ENCODE measurements at regions not wholly inside any gene's neighbourhood (a gene's known extent, or its start where the extent isn't known, plus 50 kb on each side); places are given as distances from the start of the nearest gene placed in this dataset.

GRCh38 chr9:78167356-78167755 is 68.5 kb upstream of the CEP78 start:
- Histone ChIP-seq H3K4me3 (ENCODE audit: low read depth in 1 of 3, low read length in 3 of 3) (no peak overlapping the region), H3K9me3 (ENCODE audit: control insufficient read depth in 4 of 4, low read length in 3 of 4) (peaks cover 0 to 5% (median 0%) of the 10 kb centered on the region in 4 donors), H3K27ac (ENCODE audit: low read depth in 1 of 2, low read length in 2 of 2) (no peak overlapping the region), H3K36me3 (ENCODE audit: control insufficient read depth in 4 of 4, insufficient read depth in 3 of 4, low read depth in 1 of 4, low read length in 3 of 4) (no peaks in the 10 kb centered on the region), H3K27me3 (ENCODE audit: control insufficient read depth in 4 of 4, insufficient read depth in 4 of 4, low read length in 3 of 4) (no peaks in the 10 kb centered on the region), H3K4me1 (ENCODE audit: control insufficient read depth in 4 of 4, insufficient read depth in 4 of 4, low read length in 3 of 4) (no peaks in the 10 kb centered on the region), H3K9ac (ENCODE audit: low read depth in 1 of 2, low read length in 2 of 2) (no peak overlapping the region)
- TF ChIP-seq HNF4G (IDR thresholded peaks at IDR 0.05), result no peak
- no peak for TF ChIP-seq HNF4A (conservative IDR thresholded peaks at IDR 0.05)
- TF ChIP-seq RXRA (IDR thresholded peaks at IDR 0.05), result no peak
- TF ChIP-seq SP1 (IDR thresholded peaks at IDR 0.05), result no peak
- no peak for TF ChIP-seq JUND (IDR thresholded peaks at IDR 0.05)
- no peak for TF ChIP-seq ATF3 (IDR thresholded peaks at IDR 0.05)
- TF ChIP-seq RAD21 (IDR thresholded peaks at IDR 0.05), result no peak
- no peak for TF ChIP-seq FOXA2 (IDR thresholded peaks at IDR 0.05)
- no peak for TF ChIP-seq MAX (IDR thresholded peaks at IDR 0.05)
- TF ChIP-seq TAF1 (conservative IDR thresholded peaks at IDR 0.05), result no peak
- TF ChIP-seq YY1 (IDR thresholded peaks at IDR 0.05), result no peak
- TF ChIP-seq REST (IDR thresholded peaks at IDR 0.05), result no peak
- TF ChIP-seq ZBTB33 (IDR thresholded peaks at IDR 0.05), result no peak
- TF ChIP-seq FOXA1 (IDR thresholded peaks at IDR 0.05), result no peak
- no peak for TF ChIP-seq GABPA (IDR thresholded peaks at IDR 0.05 in 1 of 2, conservative IDR thresholded peaks at IDR 0.05 in 1 of 2)
- TF ChIP-seq CTCF (IDR thresholded peaks at IDR 0.05; ENCODE audit: low read depth, low read length, missing input control), result no peak
- TF ChIP-seq NR2F2 (IDR thresholded peaks at IDR 0.05), result no peak
- 34% methylated on average over 2 of the region's 2 CpGs for WGBS
- no peak for DNase-seq (ENCODE audit: low spot score)

GRCh38 chr9:78163834-78164233 is 72.0 kb upstream of the CEP78 start:
- Histone ChIP-seq H3K27ac (ENCODE audit: low read depth in 1 of 2, low read length in 2 of 2) (no peak overlapping the region), H3K4me3 (ENCODE audit: low read depth in 1 of 3, low read length in 3 of 3) (no peak overlapping the region), H3K27me3 (ENCODE audit: control insufficient read depth in 4 of 4, insufficient read depth in 4 of 4, low read length in 3 of 4) (peaks cover 0 to 2% (median 0%) of the 10 kb centered on the region in 4 donors), H3K9me3 (ENCODE audit: control insufficient read depth in 4 of 4, low read length in 3 of 4) (peaks cover 0 to 5% (median 0%) of the 10 kb centered on the region in 4 donors), H3K9ac (ENCODE audit: low read depth in 1 of 2, low read length in 2 of 2) (no peak overlapping the region), H3K4me1 (ENCODE audit: control insufficient read depth in 4 of 4, insufficient read depth in 4 of 4, low read length in 3 of 4) (no peaks in the 10 kb centered on the region), H3K36me3 (ENCODE audit: control insufficient read depth in 4 of 4, insufficient read depth in 3 of 4, low read depth in 1 of 4, low read length in 3 of 4) (no peaks in the 10 kb centered on the region)
- 85% methylated on average over 2 of the region's 2 CpGs for WGBS
- DNase-seq (ENCODE audit: low spot score), result no peak
- TF ChIP-seq TAF1 (conservative IDR thresholded peaks at IDR 0.05) (no peak), MAX (IDR thresholded peaks at IDR 0.05) (no peak), HNF4A (conservative IDR thresholded peaks at IDR 0.05) (no peak), NR2F2 (IDR thresholded peaks at IDR 0.05) (no peak), FOXA1 (IDR thresholded peaks at IDR 0.05) (no peak), RAD21 (IDR thresholded peaks at IDR 0.05) (no peak), YY1 (IDR thresholded peaks at IDR 0.05) (no peak), REST (IDR thresholded peaks at IDR 0.05) (no peak), JUND (IDR thresholded peaks at IDR 0.05) (no peak), GABPA (IDR thresholded peaks at IDR 0.05 in 1 of 2, conservative IDR thresholded peaks at IDR 0.05 in 1 of 2) (no peak), RXRA (IDR thresholded peaks at IDR 0.05) (no peak), HNF4G (IDR thresholded peaks at IDR 0.05) (no peak), ZBTB33 (IDR thresholded peaks at IDR 0.05) (no peak)
